ENCODE measurements at regions not wholly inside any gene's neighbourhood (a gene's known extent, or its start where the extent isn't known, plus 50 kb on each side); places are given as distances from the start of the nearest gene placed in this dataset.
"Not testable (repeated sequence)": the region's sequence is repeated elsewhere in the genome, so short reads cannot be mapped to it uniquely, and the experiment has no call there.

DNA sequence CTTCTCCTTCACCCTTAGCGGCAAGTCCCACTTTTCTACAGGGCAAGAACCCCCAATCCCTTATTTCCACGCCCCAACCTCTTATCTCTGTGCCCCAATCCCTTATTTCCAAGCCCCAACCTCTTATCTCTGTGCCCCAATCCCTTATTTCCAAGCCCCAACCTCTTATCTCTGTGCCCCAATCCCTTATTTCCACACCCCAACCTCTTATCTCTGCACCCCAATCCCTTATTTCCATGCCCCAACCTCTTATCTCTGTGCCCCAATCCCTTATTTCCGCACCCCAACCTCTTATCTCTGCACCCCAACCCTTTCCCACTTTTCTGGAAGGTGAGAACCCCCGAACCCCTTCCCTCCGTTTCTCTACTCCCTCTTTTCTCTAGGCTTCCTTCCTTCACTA is 116.1 kb upstream of the GJE1 start:
- DNase-seq: not testable (repeated sequence)

DNA sequence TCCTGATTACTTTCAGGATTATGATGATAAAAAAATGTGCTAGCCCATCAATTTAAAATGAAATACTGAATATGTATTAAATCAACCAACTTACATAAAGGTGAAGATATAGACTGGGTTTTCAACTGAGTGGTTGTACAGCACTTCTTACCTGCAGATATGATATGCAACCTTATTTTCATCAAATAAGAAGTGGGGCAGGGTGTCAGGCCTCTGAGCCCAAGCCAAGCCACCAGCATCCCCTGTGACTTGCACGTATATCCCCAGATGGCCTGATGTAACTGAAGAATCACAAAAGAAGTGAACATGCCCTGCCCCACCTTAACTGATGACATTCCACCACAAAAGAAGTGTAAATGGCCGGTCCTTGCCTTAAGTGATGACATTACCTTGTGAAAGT is 117.3 kb upstream of the GJE1 start:
- DNase-seq: not testable (repeated sequence)

GRCh38 chr6:142015011-142015410 is 117.7 kb upstream of the GJE1 start:
- no peak for DNase-seq

GRCh38 chr6:142014515-142014914 is 118.2 kb upstream of the GJE1 start:
- no peak for DNase-seq

- DNase-seq: no peak
Observed at GRCh38 chr6:142013875-142014495, 118.7 kb upstream of the GJE1 start.

GRCh38 chr6:142013287-142013686 is 119.4 kb upstream of the GJE1 start:
- DNase-seq: no peak

- no peak for DNase-seq
Observed at GRCh38 chr6:142011775-142012174, 121.0 kb upstream of the GJE1 start.

DNA sequence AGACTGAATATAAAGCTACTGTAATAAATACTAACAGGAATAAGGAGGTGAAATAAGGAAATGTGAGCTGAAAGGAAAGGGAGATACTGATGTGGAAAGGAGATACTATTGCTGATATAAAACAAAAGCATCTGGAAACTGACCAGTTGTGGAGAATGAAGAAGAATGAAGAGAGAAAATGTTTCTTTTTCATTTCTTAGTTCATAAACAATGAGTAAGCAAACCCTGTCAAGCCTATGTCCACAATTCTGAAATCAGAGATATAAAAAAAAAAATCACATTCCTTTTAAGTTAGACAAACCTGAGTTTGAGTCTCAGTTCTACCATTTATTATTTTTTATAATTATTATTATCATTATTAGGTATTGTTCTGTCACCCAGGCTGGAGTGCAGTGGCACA is 121.6 kb upstream of the GJE1 start:
- no peak for DNase-seq

DNA sequence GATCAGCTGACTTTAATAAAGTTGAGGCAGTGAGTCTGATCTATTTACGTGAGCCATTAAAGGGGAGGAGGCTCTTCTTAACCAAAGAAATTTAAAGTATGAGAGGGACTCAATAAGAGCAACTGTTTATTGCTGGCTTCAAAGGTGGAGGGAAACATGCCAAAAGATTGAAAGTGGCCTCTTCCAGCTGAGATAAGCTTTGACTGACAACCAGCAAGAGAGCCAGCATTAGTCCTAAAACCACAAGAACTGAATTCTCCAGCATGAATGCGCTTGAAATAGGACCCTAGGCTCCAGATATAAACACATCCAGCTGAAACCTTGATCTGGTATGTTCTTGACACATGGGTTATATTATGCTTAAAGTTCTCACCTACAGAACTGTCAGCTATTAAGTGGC is 123.1 kb upstream of the GJE1 start:
- DNase-seq: no peak

DNA sequence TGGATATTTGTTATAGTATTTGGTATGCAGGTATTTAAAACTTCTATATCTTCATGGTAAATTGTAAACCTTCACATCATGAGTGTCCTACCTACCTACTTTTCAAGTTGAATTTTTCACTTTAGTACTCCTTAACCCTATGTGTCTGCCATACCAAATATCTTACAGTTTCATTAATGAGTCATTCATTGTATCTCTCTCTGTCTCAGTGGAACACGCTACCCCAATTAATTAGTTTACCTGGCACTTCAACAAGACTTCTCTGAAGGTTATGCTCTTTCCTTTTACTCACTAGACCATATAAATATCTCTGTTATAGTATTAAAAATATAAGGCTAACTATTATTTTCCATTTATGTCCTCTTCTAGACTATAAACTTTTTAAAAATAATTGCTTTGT is 123.9 kb upstream of the GJE1 start:
- no peak for DNase-seq

- DNase-seq: no peak
Observed at GRCh38 chr6:142008016-142008735, 124.5 kb upstream of the GJE1 start.

- no peak for DNase-seq
Observed at GRCh38 chr6:142005021-142005420, 127.7 kb upstream of the GJE1 start.

DNA sequence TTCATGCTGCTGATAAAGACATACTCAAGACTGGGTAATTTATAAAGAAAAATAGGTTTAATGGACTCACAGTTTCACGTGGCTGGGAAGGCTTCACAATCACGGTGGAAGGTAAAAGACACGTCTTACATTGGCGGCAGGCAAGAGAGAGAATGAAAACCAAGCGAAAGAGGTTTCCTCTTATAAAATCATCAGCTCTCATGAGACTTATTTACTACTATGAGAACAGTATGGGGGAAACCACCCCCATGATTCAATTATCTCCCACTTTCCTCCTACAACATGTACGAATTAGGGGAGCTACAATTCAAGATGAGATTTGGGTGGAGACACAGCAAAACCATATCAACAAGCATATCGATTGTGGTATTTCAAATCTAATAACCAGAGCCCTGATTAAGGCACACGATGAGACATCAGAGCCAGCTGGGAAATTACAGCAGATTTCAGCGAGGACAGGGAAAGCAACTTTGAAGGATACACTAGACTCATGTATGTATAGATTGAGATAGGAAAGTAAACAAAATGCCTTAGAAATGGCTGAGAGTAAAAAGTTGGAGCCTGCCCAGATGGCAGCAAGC is 129.8 kb upstream of the GJE1 start:
- no peak for DNase-seq

GRCh38 chr6:141996823-141997222 is 135.9 kb upstream of the GJE1 start:
- DNase-seq: no peak

DNA sequence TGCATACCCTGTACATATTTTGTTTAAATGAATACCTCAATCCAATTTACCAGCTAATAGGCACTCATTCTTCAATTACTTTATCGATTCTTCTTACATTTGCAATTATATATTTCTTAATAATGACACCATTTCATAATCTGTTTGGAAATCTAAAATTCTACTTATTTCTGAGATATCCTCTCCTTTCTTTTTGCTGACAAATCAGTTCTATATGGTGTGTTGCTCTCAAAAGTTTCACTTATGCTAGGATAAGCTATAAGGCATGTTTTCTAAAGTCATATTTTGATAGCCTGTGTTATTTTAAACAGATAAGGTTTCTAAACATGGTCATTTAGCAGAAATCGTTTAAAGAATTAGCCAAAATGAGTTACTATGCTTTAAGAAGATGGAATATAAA is 140.6 kb upstream of the GJE1 start:
- no peak for DNase-seq

GRCh38 chr6:141990840-141991239 is 141.9 kb upstream of the GJE1 start:
- DNase-seq: no peak

DNA sequence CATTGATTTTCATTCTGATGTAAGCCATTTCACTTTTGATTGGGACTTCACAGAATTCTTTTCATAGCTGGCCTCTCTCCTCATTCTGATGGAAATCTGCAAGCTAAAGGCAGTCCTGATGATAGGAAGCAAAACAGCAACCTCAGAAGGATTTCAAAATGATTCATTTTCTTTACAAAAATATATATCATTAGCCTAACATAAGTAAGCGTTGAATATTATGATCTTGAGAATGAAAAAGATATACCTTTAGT is 143.1 kb upstream of the GJE1 start:
- DNase-seq: no peak

GRCh38 chr6:141988954-141989705 is 143.6 kb upstream of the GJE1 start:
- peak; percentile 20 for DNase-seq

GRCh38 chr6:141988327-141988726 is 144.4 kb upstream of the GJE1 start:
- no peak for DNase-seq

DNA sequence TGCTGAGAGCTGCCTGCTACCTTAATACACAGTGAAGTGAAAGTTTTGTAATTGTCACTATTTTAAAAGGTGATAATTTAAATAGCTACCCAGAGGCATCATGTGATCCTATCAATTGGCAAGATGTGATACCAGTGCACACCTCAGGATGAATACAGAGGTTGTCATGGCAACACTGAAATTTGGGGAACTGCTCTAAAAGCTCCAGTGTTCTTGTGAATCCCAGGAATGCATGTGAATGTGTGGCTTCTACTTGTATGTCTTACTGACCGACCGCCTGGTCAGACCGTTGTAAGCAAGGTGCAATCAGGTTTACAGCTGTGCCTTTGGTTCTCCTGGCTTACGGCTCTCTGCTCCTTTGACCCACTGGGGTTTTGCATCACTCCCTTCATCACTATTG is 146.3 kb upstream of the GJE1 start:
- no peak for DNase-seq

DNA sequence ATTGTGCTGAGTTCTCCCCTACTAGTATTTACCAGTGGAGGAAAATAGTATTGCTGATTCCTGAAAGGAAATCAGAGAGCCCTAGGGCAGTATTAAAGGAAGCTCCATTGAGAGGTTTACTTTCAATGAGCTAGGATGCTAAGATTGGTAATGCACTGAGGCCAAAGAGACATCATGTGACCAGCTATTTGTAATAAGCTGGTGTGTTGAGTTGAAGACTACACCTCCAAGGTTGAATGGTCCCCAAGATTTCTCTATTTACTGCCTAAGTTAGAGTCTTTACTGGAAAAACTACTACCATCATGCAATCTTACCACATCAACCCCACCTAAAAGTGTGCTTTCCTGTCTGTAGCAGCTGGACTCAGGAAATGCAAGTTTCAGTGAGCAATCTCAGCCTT is 151.5 kb upstream of the GJE1 start:
- no peak for DNase-seq

DNA sequence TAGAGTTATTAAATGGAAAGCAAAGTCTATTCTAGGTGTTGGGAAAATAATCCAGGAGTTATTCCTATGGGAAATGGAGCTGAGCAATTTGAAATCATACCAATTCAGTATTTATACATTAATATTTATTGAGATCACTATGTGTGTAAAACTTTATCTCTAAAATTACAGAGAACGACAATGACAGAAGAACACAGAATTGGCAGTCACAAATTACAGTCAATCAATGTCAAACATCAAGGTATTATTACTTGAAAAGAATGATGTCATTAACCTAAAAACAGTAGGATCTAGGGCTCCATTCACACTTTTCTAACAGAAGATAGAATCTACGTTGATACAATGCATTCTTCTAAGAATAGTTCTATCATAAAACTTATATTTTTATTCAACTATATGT is 154.9 kb upstream of the GJE1 start:
- DNase-seq: no peak

DNA sequence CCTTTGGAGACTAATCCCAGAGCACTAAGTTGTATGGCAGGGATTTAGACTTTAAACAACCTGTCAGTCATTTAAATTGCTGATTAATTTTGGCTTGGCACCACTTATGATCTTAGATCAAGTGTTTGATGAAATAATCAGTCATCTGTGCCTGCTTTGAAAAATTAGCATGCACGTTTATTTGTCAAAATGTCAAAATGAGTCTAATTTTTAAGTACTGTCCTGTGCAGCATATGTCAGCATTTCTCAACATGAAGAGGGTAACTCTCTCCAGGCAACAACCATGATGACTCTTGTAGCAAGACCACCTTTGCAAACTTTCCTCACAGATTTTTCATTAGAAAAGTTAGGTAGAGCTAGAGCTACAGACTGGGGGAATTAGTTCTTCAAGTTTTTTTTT is 155.7 kb upstream of the GJE1 start:
- DNase-seq: no peak

DNA sequence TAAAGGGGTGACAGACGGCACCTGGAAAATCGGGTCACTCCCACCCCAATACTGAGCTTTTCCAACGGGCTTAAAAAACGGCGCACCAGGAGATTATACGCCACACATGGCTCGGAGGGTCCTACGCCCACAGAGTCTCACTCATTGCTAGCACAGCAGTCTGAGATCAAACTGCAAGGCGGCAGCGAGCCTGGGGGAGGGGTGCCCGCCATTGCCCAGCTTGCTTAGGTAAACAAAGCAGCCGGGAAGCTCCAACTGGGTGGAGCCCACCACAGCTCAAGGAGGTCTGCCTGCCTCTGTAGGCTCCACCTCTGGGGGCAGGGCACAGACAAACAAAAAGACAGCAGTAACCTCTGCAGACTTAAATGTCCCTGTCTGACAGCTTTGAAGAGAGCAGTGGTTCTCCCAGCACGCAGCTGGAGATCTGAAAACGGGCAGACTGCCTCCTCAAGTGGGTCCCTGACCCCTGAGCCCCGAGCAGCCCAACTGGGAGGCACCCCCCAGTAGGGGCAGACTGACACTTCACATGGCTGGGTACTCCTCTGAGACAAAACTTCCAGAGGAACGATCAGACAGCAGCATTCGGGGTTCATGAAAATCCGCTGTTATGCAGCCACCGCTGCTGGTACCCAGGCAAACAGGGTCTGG is 162.8 kb upstream of the GJE1 start:
- DNase-seq: not testable (repeated sequence)
